GM12878 (cell line): ENCODE measurements at regions not wholly inside any gene's neighbourhood (a gene's known extent, or its start where the extent isn't known, plus 50 kb on each side); places are given as distances from the start of the nearest gene placed in this dataset.

Experiments
- CEBPB ChIP-seq, 2 experiments: fragments of 150-350 bp in 1 of 2; IDR thresholded peaks; 2 replicates each; pipeline ENCODE4 v1.6.1; 2012 to 2014; ENCODE audit warnings: low read depth in 2 of 2, low read length in 2 of 2, borderline replicate concordance in 1 of 2, inconsistent platforms in 1 of 2
- CHD4 ChIP-seq: fragments of 200-600 bp; sonication (generic); IDR thresholded peaks from 2 replicates; pipeline ENCODE4 v1.6.1; 2016; ENCODE audit warnings: mild to moderate bottlenecking
- CREM ChIP-seq: IDR thresholded peaks from 2 replicates; pipeline ENCODE4 v1.6.1; 2014; ENCODE audit warnings: antibody characterized with exemption, low read depth
- CTCF ChIP-seq, 3 experiments: IDR thresholded peaks in 2 of 3; conservative IDR thresholded peaks in 1 of 3; 2 replicates each; pipeline ENCODE4 v1.5.1; 2011; ENCODE audit warnings: low read depth in 3 of 3, low read length in 3 of 3, mild to moderate bottlenecking in 3 of 3, control low read depth in 2 of 3, moderate library complexity in 2 of 3, inconsistent platforms in 1 of 3, mixed read lengths in 1 of 3; ENCODE audit not compliant: control insufficient read depth in 2 of 3, insufficient read depth in 1 of 3; ENCODE audit errors: extremely low read depth in 1 of 3
- EP300 ChIP-seq, 2 experiments: fragments of 150-350 bp in 1 of 2; IDR thresholded peaks; 2 replicates each; pipeline ENCODE4 v1.6.1; 2011 to 2012; ENCODE audit warnings: low read depth in 2 of 2, low read length in 2 of 2, borderline replicate concordance in 1 of 2, improper control_type of control experiment in 1 of 2, inconsistent platforms in 1 of 2; ENCODE audit not compliant: control insufficient read depth in 1 of 2
- MEF2A ChIP-seq: IDR thresholded peaks from 2 replicates; pipeline ENCODE4 v1.6.1; 2011; ENCODE audit warnings: low read depth, mild to moderate bottlenecking, low read length, moderate library complexity; ENCODE audit not compliant: insufficient read depth
- POLR2A ChIP-seq: IDR thresholded peaks from 2 replicates; pipeline ENCODE4 v1.6.1; 2011; ENCODE audit warnings: low read depth, mild to moderate bottlenecking, low read length
- POLR2AphosphoS2 ChIP-seq: IDR thresholded peaks from 2 replicates; pipeline ENCODE4 v1.6.1; 2011; ENCODE audit warnings: low read depth, mild to moderate bottlenecking, low read length, improper control_type of control experiment, moderate library complexity
- RELA ChIP-seq: fragments of 450-650 bp; IDR thresholded peaks from 2 replicates; pipeline ENCODE4 v1.8.0; 2014; ENCODE audit warnings: borderline replicate concordance; ENCODE audit not compliant: partially characterized antibody
- REST ChIP-seq: IDR thresholded peaks from 2 replicates; pipeline ENCODE4 v1.6.1; 2012; ENCODE audit warnings: mild to moderate bottlenecking, low read depth, low read length
- SMAD1 ChIP-seq: fragments of 450-650 bp; IDR thresholded peaks from 2 replicates; pipeline ENCODE4 v1.6.1; 2018; ENCODE audit warnings: mild to moderate bottlenecking, low read depth; ENCODE audit not compliant: partially characterized antibody
- SMC3 ChIP-seq: IDR thresholded peaks from 2 replicates; pipeline ENCODE4 v1.6.1; 2011; ENCODE audit warnings: low read length, improper control_type of control experiment, borderline replicate concordance
- ZNF384 ChIP-seq: IDR thresholded peaks from 2 replicates; pipeline ENCODE4 v1.6.1; 2012; ENCODE audit warnings: low read depth, mild to moderate bottlenecking, low read length, improper control_type of control experiment, borderline replicate concordance

GRCh38 chr6:93679836-93680235 is 260.5 kb upstream of the EPHA7 start:
- TF ChIP-seq SMC3 (no peak), POLR2AphosphoS2 (no peak), CHD4 (no peak), SMAD1 (no peak), CTCF (IDR thresholded peaks at IDR 0.05 in 2 of 3, conservative IDR thresholded peaks at IDR 0.05 in 1 of 3; ENCODE audit: control insufficient read depth in 2 of 3, extremely low read depth in 1 of 3, insufficient read depth in 1 of 3, low read depth in 3 of 3, low read length in 3 of 3) (no peak), RELA (no peak), CEBPB (IDR thresholded peaks at IDR 0.05; ENCODE audit: borderline replicate concordance in 1 of 2, low read depth in 2 of 2, low read length in 2 of 2) (no peak), EP300 (IDR thresholded peaks at IDR 0.05; ENCODE audit: borderline replicate concordance in 1 of 2, control insufficient read depth in 1 of 2, low read depth in 2 of 2, low read length in 2 of 2) (no peak), REST (no peak), CREM (no peak), MEF2A (no peak), ZNF384 (no peak), POLR2A (no peak)
